H1 (cell line): ENCODE measurements at regions not wholly inside any gene's neighbourhood (a gene's known extent, or its start where the extent isn't known, plus 50 kb on each side); places are given as distances from the start of the nearest gene placed in this dataset.

Experiments
- CTCF ChIA-PET: fragments of 300-600 bp; sonication (Branson Sonifier 250); formaldehyde crosslinking; loops from one replicate; lab custom pipeline; 2021; ENCODE audit not compliant: partially characterized antibody; lab: Charles Lee
- POLR2A ChIA-PET: fragments of 300-600 bp; sonication (Branson Sonifier 250); formaldehyde crosslinking; loops from one replicate; lab custom pipeline; 2021; ENCODE audit warnings: inconsistent platforms; ENCODE audit not compliant: partially characterized antibody; lab: Charles Lee
- DNase-seq, 2 experiments: peaks; one replicate each; pipeline versions ENCODE4 v3.0.0 to v3.0.0-alpha.2; 2010 to 2022; ENCODE audit warnings: low spot score in 2 of 2, low read depth in 1 of 2, mixed read lengths in 1 of 2
- FAIRE-seq: peaks from 2 replicates; lab custom pipeline; 2011; peaks lifted over from hg19 to GRCh38; lab: Jason Lieb, UNC
- H2AFZ ChIP-seq: 2 replicates; pipeline ENCODE4 v1.8.1; 2012; ENCODE audit warnings: low read length, inconsistent platforms
- H2AK5ac ChIP-seq: 2 replicates; pipeline ENCODE4 v1.6.1; 2013; ENCODE audit warnings: low read depth, low read length
- H2BK120ac ChIP-seq: replicated peaks from 2 replicates; pipeline ENCODE3; 2013; ENCODE audit warnings: low read depth, low read length, inconsistent platforms
- H2BK12ac ChIP-seq: 2 replicates; pipeline ENCODE4 v1.6.1; 2013; ENCODE audit warnings: low read depth, low read length
- H2BK15ac ChIP-seq: 2 replicates; pipeline ENCODE4 v1.6.1; 2013; ENCODE audit warnings: low read length
- H2BK20ac ChIP-seq: 2 replicates; pipeline ENCODE4 v1.6.1; 2013; ENCODE audit warnings: low read length
- H2BK5ac ChIP-seq: 2 replicates; pipeline ENCODE4 v1.6.1; 2013; ENCODE audit warnings: low read depth, low read length
- H3K14ac ChIP-seq: 2 replicates; pipeline ENCODE4 v1.6.1; 2013; ENCODE audit warnings: inconsistent platforms; ENCODE audit not compliant: insufficient read length
- H3K18ac ChIP-seq: 2 replicates; pipeline ENCODE4 v1.6.1; 2013; ENCODE audit warnings: low read length; ENCODE audit errors: extremely low read depth
- H3K23ac ChIP-seq: 2 replicates; pipeline ENCODE4 v1.6.1; 2013; ENCODE audit warnings: inconsistent platforms; ENCODE audit not compliant: insufficient read length
- H3K23me2 ChIP-seq: 2 replicates; pipeline ENCODE4 v1.6.1; 2013; ENCODE audit warnings: low read depth, low read length
- H3K27ac ChIP-seq: 2 replicates; pipeline ENCODE4 v1.6.1; 2011; ENCODE audit warnings: low read depth, low read length, inconsistent platforms
- H3K27me3 ChIP-seq, 4 experiments: replicated peaks in 1 of 4; 1 replicate in 1 of 4; 2 replicates in 3 of 4; pipeline versions ENCODE4 v1.6.1 to v1.8.1; 2011 to 2013; ENCODE audit warnings: low read length in 3 of 4, mild to moderate bottlenecking in 3 of 4, inconsistent platforms in 2 of 4, mixed read lengths in 2 of 4, moderate library complexity in 1 of 4; ENCODE audit not compliant: control insufficient read depth in 3 of 4, insufficient read depth in 3 of 4; ENCODE audit errors: extremely low read depth in 1 of 4
- H3K36me3 ChIP-seq, 4 experiments: 2 replicates each; pipeline versions ENCODE4 v1.6.1 to v1.8.1; 2011 to 2013; ENCODE audit warnings: mild to moderate bottlenecking in 4 of 4, low read length in 3 of 4, moderate library complexity in 2 of 4, control low read depth in 1 of 4, inconsistent platforms in 1 of 4; ENCODE audit not compliant: insufficient read depth in 4 of 4, control insufficient read depth in 2 of 4
- H3K4ac ChIP-seq: replicated peaks from 2 replicates; pipeline ENCODE3; 2013; ENCODE audit warnings: low read length, low read depth, mixed read lengths, inconsistent platforms; ENCODE audit not compliant: insufficient read length
- H3K4me1 ChIP-seq, 4 experiments: replicated peaks in 1 of 4; 1 replicate in 1 of 4; 2 replicates in 3 of 4; pipeline versions ENCODE4 v1.6.1 to v1.8.1; 2011 to 2013; ENCODE audit warnings: low read length in 3 of 4, inconsistent platforms in 2 of 4, mixed read lengths in 1 of 4; ENCODE audit not compliant: insufficient read depth in 4 of 4, control insufficient read depth in 3 of 4
- H3K4me2 ChIP-seq, 2 experiments: 2 replicates each; pipeline versions ENCODE4 v1.6.1 to v1.8.1; 2011 to 2013; ENCODE audit warnings: low read depth in 2 of 2, low read length in 2 of 2, control low read depth in 1 of 2, inconsistent platforms in 1 of 2, mild to moderate bottlenecking in 1 of 2; ENCODE audit not compliant: insufficient read depth in 1 of 2
- H3K4me3 ChIP-seq, 4 experiments: fragments of 200-600, 300-600 bp in 1 of 4; sonication (generic), shearing (Covaris generic), sonication (Bioruptor Twin) in 1 of 4; 2 replicates each; pipeline versions ENCODE4 v1.5.1 to v1.8.1; 2011 to 2016; ENCODE audit warnings: low read length in 4 of 4, low read depth in 3 of 4, control low read depth in 2 of 4, inconsistent platforms in 2 of 4, mild to moderate bottlenecking in 2 of 4, mixed read lengths in 1 of 4, moderate library complexity in 1 of 4; ENCODE audit not compliant: insufficient read depth in 2 of 4; ENCODE audit errors: extremely low read depth in 1 of 4
- H3K56ac ChIP-seq: replicated peaks from 2 replicates; pipeline ENCODE3; 2013; ENCODE audit warnings: low read depth, mild to moderate bottlenecking, mixed read lengths, low read length, inconsistent platforms; ENCODE audit not compliant: insufficient read length
- H3K79me1 ChIP-seq: 2 replicates; pipeline ENCODE4 v1.6.1; 2013; ENCODE audit warnings: low read depth, low read length, control low read depth
- H3K79me2 ChIP-seq, 2 experiments: 2 replicates each; pipeline versions ENCODE4 v1.6.1 to v1.8.1; 2012 to 2013; ENCODE audit warnings: low read length in 2 of 2, mild to moderate bottlenecking in 2 of 2, inconsistent platforms in 1 of 2; ENCODE audit not compliant: insufficient read depth in 2 of 2, control insufficient read depth in 1 of 2
- H3K9ac ChIP-seq, 4 experiments: replicated peaks in 1 of 4; 1 replicate in 1 of 4; 2 replicates in 3 of 4; pipeline versions ENCODE4 v1.6.1 to v1.8.1; 2011 to 2013; ENCODE audit warnings: low read depth in 3 of 4, low read length in 3 of 4, control low read depth in 2 of 4, mild to moderate bottlenecking in 2 of 4, moderate library complexity in 2 of 4, inconsistent platforms in 1 of 4; ENCODE audit errors: extremely low read depth in 1 of 4
- H3K9me3 ChIP-seq, 2 experiments: 2 replicates each; pipeline versions ENCODE4 v1.6.1 to v1.8.1; 2012 to 2013; ENCODE audit warnings: mild to moderate bottlenecking in 2 of 2, moderate library complexity in 2 of 2, control low read depth in 1 of 2, inconsistent platforms in 1 of 2, low read depth in 1 of 2, low read length in 1 of 2, mixed read lengths in 1 of 2; ENCODE audit not compliant: insufficient read depth in 2 of 2
- H4K20me1 ChIP-seq, 2 experiments: replicated peaks in 1 of 2; 2 replicates each; pipeline versions ENCODE3 to v1.8.1; 2011 to 2013; ENCODE audit warnings: inconsistent platforms in 2 of 2, low read length in 2 of 2, mild to moderate bottlenecking in 1 of 2; ENCODE audit not compliant: insufficient read depth in 2 of 2, control insufficient read depth in 1 of 2
- H4K5ac ChIP-seq: 2 replicates; pipeline ENCODE4 v1.6.1; 2013; ENCODE audit warnings: low read length, low read depth, mixed read lengths, inconsistent platforms; ENCODE audit not compliant: insufficient read length
- H4K8ac ChIP-seq: 2 replicates; pipeline ENCODE4 v1.8.0; 2013; ENCODE audit warnings: mild to moderate bottlenecking, moderate library complexity, low read length, inconsistent platforms; ENCODE audit not compliant: insufficient read depth; ENCODE audit errors: extremely low read depth
- H4K91ac ChIP-seq: replicated peaks from 2 replicates; pipeline ENCODE3; 2013; ENCODE audit warnings: low read length, mixed read lengths, inconsistent platforms; ENCODE audit not compliant: insufficient read length
- CTCF ChIP-seq, 3 experiments: IDR thresholded peaks; 1 replicate in 2 of 3; 2 replicates in 1 of 3; pipeline versions ENCODE4 v1.5.1 to v1.6.1; 2011; ENCODE audit warnings: low read length in 3 of 3, mild to moderate bottlenecking in 3 of 3, inconsistent platforms in 2 of 3, low read depth in 1 of 3, moderate library complexity in 1 of 3; ENCODE audit not compliant: insufficient read depth in 1 of 3; ENCODE audit errors: control extremely low read depth in 1 of 3
- WGBS, 2 experiments: shearing (Covaris generic) in 1 of 2; methylation state at CpG; one replicate each; pipeline versions ENCODE4 v1.1.6 to v1.1.7; 2013 to 2015; ENCODE audit warnings: low lambda C conversion rate in 2 of 2, mixed read lengths in 2 of 2, inconsistent platforms in 1 of 2, low coverage in 1 of 2, missing lambda C conversion rate in 1 of 2; ENCODE audit not compliant: insufficient replicate concordance in 2 of 2, insufficient coverage in 1 of 2, insufficient read length in 1 of 2; ENCODE audit errors: extremely low coverage in 1 of 2, missing lambda C conversion rate in 1 of 2; 5-methylcytosine and 5-hydroxymethylcytosine counted together

- Histone ChIP-seq H4K5ac (no peak overlapping the region), H3K36me3 (no peaks in the 10 kb centered on the region), H3K4me2 (no peak overlapping the region), H4K91ac (no peak overlapping the region), H3K4ac (no peak overlapping the region), H2BK5ac (no peak overlapping the region), H3K27ac (no peak overlapping the region), H3K9me3 (no peaks in the 10 kb centered on the region), H3K4me3 (no peak overlapping the region), H2AFZ (peak overlapping the region; percentile 65; the same call in 1 of the 2 replicates), H3K79me1 (no peaks in the 10 kb centered on the region), H2BK20ac (no peak overlapping the region), H4K20me1 (no peaks in the 10 kb centered on the region), H2AK5ac (no peak overlapping the region), H3K79me2 (no peaks in the 10 kb centered on the region), H2BK120ac (no peak overlapping the region), H3K18ac (no peak overlapping the region), H3K14ac (no peak overlapping the region), H3K23me2 (no peaks in the 10 kb centered on the region), H2BK15ac (no peak overlapping the region), H4K8ac (no peak overlapping the region), H2BK12ac (no peak overlapping the region), H3K56ac (no peak overlapping the region), H3K23ac (no peak overlapping the region), H3K9ac (no peak overlapping the region), H3K4me1 (peaks cover 0 to 3% (median 1%) of the 10 kb centered on the region in 4 experiments; a peak in 2 of 7 replicates), H3K27me3 (no peaks in the 10 kb centered on the region)
- CTCF ChIA-PET: interaction anchor here (0.5 kb wide), 1 partner anchor 127 kb away, joined by 3 read pairs; no protein-coding TSS in a partner anchor
- FAIRE-seq (no peak), DNase-seq (no peak)
- TF ChIP-seq CTCF (IDR thresholded peaks at IDR 0.05; ENCODE audit: control extremely low read depth in 1 of 3, insufficient read depth in 1 of 3, low read depth in 1 of 3, low read length in 3 of 3): no peak
- POLR2A ChIA-PET: no interaction called here
- WGBS, 2 experiments: 96% methylated on average over 5 of the region's 5 CpGs; no CpG with 5 or more reads in 1 of the 2 experiments
These were observed 92.9 kb upstream of the TLL1 start for GRCh38 chr4:165779950-165780670.
